H9 (cell line): ENCODE measurements at regions not wholly inside any gene's neighbourhood (a gene's known extent, or its start where the extent isn't known, plus 50 kb on each side); places are given as distances from the start of the nearest gene placed in this dataset.
A peak's percentile ranks its signal among the peaks of the same experiment; 100 is the strongest.

ENCODE experiments used
- DNase-seq: peaks from one replicate; pipeline ENCODE4 v3.0.0-alpha.2; 2017
- H2AFZ ChIP-seq: one replicate; pipeline ENCODE4 v1.6.1; 2013; ENCODE audit warnings: mild to moderate bottlenecking, low read length, control low read depth, moderate library complexity
- H2AK5ac ChIP-seq: 2 replicates; pipeline ENCODE4 v1.6.1; 2013; ENCODE audit warnings: low read length, control low read depth, mixed read lengths; ENCODE audit not compliant: insufficient read length
- H2BK120ac ChIP-seq: one replicate; pipeline ENCODE4 v1.6.1; 2013; ENCODE audit warnings: low read depth, mild to moderate bottlenecking, low read length, control low read depth, inconsistent platforms; ENCODE audit not compliant: poor library complexity, severe bottlenecking
- H2BK12ac ChIP-seq: 2 replicates; pipeline ENCODE4 v1.6.1; 2013; ENCODE audit warnings: low read length, control low read depth, mixed read lengths, low read depth; ENCODE audit not compliant: insufficient read length
- H2BK15ac ChIP-seq: 2 replicates; pipeline ENCODE4 v1.6.1; 2013; ENCODE audit warnings: low read depth, low read length, control low read depth
- H2BK20ac ChIP-seq: one replicate; pipeline ENCODE4 v1.6.1; 2013; ENCODE audit warnings: low read depth, mild to moderate bottlenecking, low read length, control low read depth, inconsistent platforms; ENCODE audit not compliant: poor library complexity, severe bottlenecking
- H2BK5ac ChIP-seq: 2 replicates; pipeline ENCODE4 v1.6.1; 2013; ENCODE audit warnings: low read length, control low read depth, mixed read lengths; ENCODE audit not compliant: insufficient read length
- H3K14ac ChIP-seq: 2 replicates; pipeline ENCODE4 v1.6.1; 2013; ENCODE audit warnings: low read length, control low read depth; ENCODE audit not compliant: insufficient read depth
- H3K18ac ChIP-seq: 2 replicates; pipeline ENCODE4 v1.6.1; 2013; ENCODE audit warnings: low read depth, mild to moderate bottlenecking, mixed read lengths, low read length, control low read depth; ENCODE audit not compliant: insufficient read length
- H3K23ac ChIP-seq: 2 replicates; pipeline ENCODE4 v1.6.1; 2013; ENCODE audit warnings: low read length, control low read depth, mixed read lengths, low read depth; ENCODE audit not compliant: insufficient read length
- H3K23me2 ChIP-seq: 2 replicates; pipeline ENCODE4 v1.6.1; 2013; ENCODE audit warnings: low read depth, mild to moderate bottlenecking, mixed read lengths, low read length, control low read depth; ENCODE audit not compliant: insufficient read length, poor library complexity, severe bottlenecking
- H3K27ac ChIP-seq: 2 replicates; pipeline ENCODE4 v1.5.1; 2013; ENCODE audit warnings: low read length, control low read depth, mixed read lengths, low read depth; ENCODE audit not compliant: insufficient read length
- H3K27me3 ChIP-seq: 2 replicates; pipeline ENCODE4 v1.6.1; 2013; ENCODE audit warnings: low read length, control low read depth, inconsistent platforms; ENCODE audit not compliant: insufficient read depth
- H3K4ac ChIP-seq: 2 replicates; pipeline ENCODE4 v1.6.1; 2013; ENCODE audit warnings: low read depth, mild to moderate bottlenecking, control low read depth, inconsistent platforms, low read length, moderate library complexity
- H3K4me1 ChIP-seq: 2 replicates; pipeline ENCODE4 v1.6.1; 2013; ENCODE audit warnings: low read length, control low read depth, inconsistent platforms; ENCODE audit not compliant: insufficient read depth
- H3K4me2 ChIP-seq: 2 replicates; pipeline ENCODE4 v1.6.1; 2013; ENCODE audit warnings: low read length, control low read depth, mixed read lengths; ENCODE audit not compliant: insufficient read length, insufficient read depth
- H3K56ac ChIP-seq: 2 replicates; pipeline ENCODE4 v1.6.1; 2013; ENCODE audit warnings: low read depth, mild to moderate bottlenecking, mixed read lengths, low read length, control low read depth; ENCODE audit not compliant: insufficient read length
- H3K79me1 ChIP-seq: 2 replicates; pipeline ENCODE4 v1.6.1; 2013; ENCODE audit warnings: low read depth, mild to moderate bottlenecking, moderate library complexity, low read length, control low read depth, inconsistent platforms; ENCODE audit not compliant: insufficient read depth, poor library complexity, severe bottlenecking
- H3K79me2 ChIP-seq: 2 replicates; pipeline ENCODE4 v1.6.1; 2013; ENCODE audit warnings: low read length, control low read depth, inconsistent platforms; ENCODE audit not compliant: insufficient read depth
- H3K9ac ChIP-seq: 2 replicates; pipeline ENCODE4 v1.6.1; 2013; ENCODE audit warnings: low read length, control low read depth, mixed read lengths; ENCODE audit not compliant: insufficient read length; ENCODE audit errors: extremely low read depth
- H3K9me3 ChIP-seq: one replicate; pipeline ENCODE4 v1.6.1; 2013; ENCODE audit warnings: low read depth, low read length, inconsistent platforms; ENCODE audit not compliant: control insufficient read depth
- H3T11ph ChIP-seq: one replicate; pipeline ENCODE4 v1.6.1; 2013; ENCODE audit warnings: mild to moderate bottlenecking, low read length, control low read depth, inconsistent platforms
- H4K20me1 ChIP-seq: one replicate; pipeline ENCODE4 v1.6.1; 2013; ENCODE audit not compliant: control insufficient read depth, insufficient read length, insufficient read depth
- H4K5ac ChIP-seq: 2 replicates; pipeline ENCODE4 v1.6.1; 2013; ENCODE audit warnings: low read depth, mild to moderate bottlenecking, mixed read lengths, low read length, control low read depth; ENCODE audit not compliant: insufficient read length
- H4K8ac ChIP-seq: replicated peaks from 2 replicates; pipeline ENCODE4 v1.6.1; 2013; ENCODE audit warnings: low read length, control low read depth, mixed read lengths, low read depth; ENCODE audit not compliant: insufficient read length
- H4K91ac ChIP-seq: 2 replicates; pipeline ENCODE4 v1.6.1; 2013; ENCODE audit warnings: low read depth, mild to moderate bottlenecking, moderate library complexity, mixed read lengths, low read length, control low read depth; ENCODE audit not compliant: insufficient read length
- H3K27ac Mint-ChIP-seq, 3 experiments: 2 replicates in 2 of 3; 3 replicates in 1 of 3; pipeline ENCODE4 v1.8.0; 2020 to 2021; ENCODE audit warnings: mixed read lengths in 3 of 3, mild to moderate bottlenecking in 1 of 3, moderate library complexity in 1 of 3
- H3K27me3 Mint-ChIP-seq: 2 replicates; pipeline ENCODE4 v1.8.0; 2021; ENCODE audit warnings: low read depth, mild to moderate bottlenecking, moderate library complexity, mixed read lengths
- H3K36me3 Mint-ChIP-seq, 3 experiments: 2 replicates in 2 of 3; 3 replicates in 1 of 3; pipeline ENCODE4 v1.8.0; 2020 to 2021; ENCODE audit warnings: low read depth in 3 of 3, mixed read lengths in 3 of 3; ENCODE audit not compliant: insufficient read depth in 1 of 3
- H3K4me1 Mint-ChIP-seq, 2 experiments: 2 replicates each; pipeline ENCODE4 v1.8.0; 2020; ENCODE audit warnings: mixed read lengths in 2 of 2
- H3K4me3 Mint-ChIP-seq, 2 experiments: 2 replicates in 1 of 2; 3 replicates in 1 of 2; pipeline ENCODE4 v1.8.0; 2020 to 2021; ENCODE audit warnings: mild to moderate bottlenecking in 2 of 2, mixed read lengths in 2 of 2, moderate library complexity in 1 of 2
- H3K9me3 Mint-ChIP-seq, 2 experiments: 2 replicates in 1 of 2; 3 replicates in 1 of 2; pipeline ENCODE4 v1.8.0; 2020; ENCODE audit warnings: mild to moderate bottlenecking in 2 of 2, mixed read lengths in 2 of 2, moderate library complexity in 1 of 2
- WGBS: extraction: QIAGEN DNeasy Blood & Tissue Kit; methylation state at CpG from one replicate; pipeline ENCODE4 v1.1.7; 2013; ENCODE audit warnings: missing lambda C conversion rate, low lambda C conversion rate, mixed read lengths; ENCODE audit not compliant: insufficient read length; ENCODE audit errors: extremely low coverage; 5-methylcytosine and 5-hydroxymethylcytosine counted together
- TF ChIP-seq, protein P1 (sequence below): fragments of 200-600 bp; sonication (generic); conservative IDR thresholded peaks from 3 replicates; pipeline ENCODE4 v1.8.0; 2021; ENCODE audit warnings: antibody characterized with exemption, mild to moderate bottlenecking

DNA sequence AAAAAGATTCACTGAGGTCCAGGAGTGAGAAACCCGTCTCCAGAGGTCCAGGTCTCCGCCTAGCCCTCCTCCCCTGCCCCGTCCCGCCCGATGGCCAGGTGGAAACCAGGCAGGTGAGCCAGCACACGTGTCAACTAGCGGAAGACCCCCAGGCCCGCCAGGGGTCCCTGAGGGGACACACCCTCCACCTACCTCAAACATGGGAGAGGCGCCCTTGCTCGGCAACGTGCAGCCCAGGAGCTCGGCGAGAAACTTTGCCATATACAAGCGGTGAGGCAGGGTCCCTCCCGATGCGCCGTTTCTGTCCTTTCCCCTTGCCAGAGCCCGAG is 330.0 kb downstream of the HNRNPD start:
- TF ChIP-seq, protein P1, sequence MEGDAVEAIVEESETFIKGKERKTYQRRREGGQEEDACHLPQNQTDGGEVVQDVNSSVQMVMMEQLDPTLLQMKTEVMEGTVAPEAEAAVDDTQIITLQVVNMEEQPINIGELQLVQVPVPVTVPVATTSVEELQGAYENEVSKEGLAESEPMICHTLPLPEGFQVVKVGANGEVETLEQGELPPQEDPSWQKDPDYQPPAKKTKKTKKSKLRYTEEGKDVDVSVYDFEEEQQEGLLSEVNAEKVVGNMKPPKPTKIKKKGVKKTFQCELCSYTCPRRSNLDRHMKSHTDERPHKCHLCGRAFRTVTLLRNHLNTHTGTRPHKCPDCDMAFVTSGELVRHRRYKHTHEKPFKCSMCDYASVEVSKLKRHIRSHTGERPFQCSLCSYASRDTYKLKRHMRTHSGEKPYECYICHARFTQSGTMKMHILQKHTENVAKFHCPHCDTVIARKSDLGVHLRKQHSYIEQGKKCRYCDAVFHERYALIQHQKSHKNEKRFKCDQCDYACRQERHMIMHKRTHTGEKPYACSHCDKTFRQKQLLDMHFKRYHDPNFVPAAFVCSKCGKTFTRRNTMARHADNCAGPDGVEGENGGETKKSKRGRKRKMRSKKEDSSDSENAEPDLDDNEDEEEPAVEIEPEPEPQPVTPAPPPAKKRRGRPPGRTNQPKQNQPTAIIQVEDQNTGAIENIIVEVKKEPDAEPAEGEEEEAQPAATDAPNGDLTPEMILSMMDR, result no peak
- H2AFZ ChIP-seq, result no peak overlapping the region
- Mint-ChIP-seq H3K36me3 (no peaks in the 10 kb centered on the region; a peak in 1 of 7 replicates), H3K9me3 (no peaks in the 10 kb centered on the region), H3K27me3 (peaks cover 64% of the 10 kb centered on the region), H3K27ac (no peak overlapping the region; a peak in 1 of 7 replicates), H3K4me1 (peaks cover 19 to 20% of the 10 kb centered on the region in 2 experiments), H3K4me3 (peak overlapping the region; percentile 68 to 89)
- no peak overlapping the region for H4K91ac ChIP-seq
- H3K23ac ChIP-seq, result no peak overlapping the region
- H3K23me2 ChIP-seq, result peaks cover 11% of the 10 kb centered on the region
- peak overlapping the region; percentile 80 for H3K4me2 ChIP-seq
- no peak overlapping the region for H3K4ac ChIP-seq
- no peak overlapping the region for H4K5ac ChIP-seq
- H2BK20ac ChIP-seq, result no peak overlapping the region
- H3K18ac ChIP-seq, result no peak overlapping the region
- no peak overlapping the region for H3K27ac ChIP-seq
- H3T11ph ChIP-seq, result no peak overlapping the region
- no peak overlapping the region for H3K56ac ChIP-seq
- H3K79me1 ChIP-seq, result no peaks in the 10 kb centered on the region
- no peak overlapping the region for H2BK5ac ChIP-seq
- peaks cover 6% of the 10 kb centered on the region; the same call in 1 of the 2 replicates for H3K27me3 ChIP-seq
- H4K20me1 ChIP-seq, result no peaks in the 10 kb centered on the region
- no peak overlapping the region for H2AK5ac ChIP-seq
- H3K9ac ChIP-seq, result peak overlapping the region; percentile 28
- H2BK120ac ChIP-seq, result no peak overlapping the region
- H3K79me2 ChIP-seq, result no peaks in the 10 kb centered on the region
- no CpG with 5 or more reads among the region's 18 CpGs for WGBS
- H3K4me1 ChIP-seq, result no peaks in the 10 kb centered on the region; the same call in 1 of the 2 replicates
- no peak overlapping the region for H2BK12ac ChIP-seq
- no peak overlapping the region for H2BK15ac ChIP-seq
- H3K14ac ChIP-seq, result no peak overlapping the region; the same call in 1 of the 2 replicates
- no peak for DNase-seq
- no peak overlapping the region for H4K8ac ChIP-seq
- no peaks in the 10 kb centered on the region for H3K9me3 ChIP-seq
